ENCODE measurements at regions not wholly inside any gene's neighbourhood (a gene's known extent, or its start where the extent isn't known, plus 50 kb on each side); places are given as distances from the start of the nearest gene placed in this dataset.

GRCh38 chrX:145396612-145397011 lies 149.3 kb downstream of the SPANXN1 start:
- no peak for TF ChIP-seq POLR2A (IDR thresholded peaks at IDR 0.05)
- TF ChIP-seq, protein P1, sequence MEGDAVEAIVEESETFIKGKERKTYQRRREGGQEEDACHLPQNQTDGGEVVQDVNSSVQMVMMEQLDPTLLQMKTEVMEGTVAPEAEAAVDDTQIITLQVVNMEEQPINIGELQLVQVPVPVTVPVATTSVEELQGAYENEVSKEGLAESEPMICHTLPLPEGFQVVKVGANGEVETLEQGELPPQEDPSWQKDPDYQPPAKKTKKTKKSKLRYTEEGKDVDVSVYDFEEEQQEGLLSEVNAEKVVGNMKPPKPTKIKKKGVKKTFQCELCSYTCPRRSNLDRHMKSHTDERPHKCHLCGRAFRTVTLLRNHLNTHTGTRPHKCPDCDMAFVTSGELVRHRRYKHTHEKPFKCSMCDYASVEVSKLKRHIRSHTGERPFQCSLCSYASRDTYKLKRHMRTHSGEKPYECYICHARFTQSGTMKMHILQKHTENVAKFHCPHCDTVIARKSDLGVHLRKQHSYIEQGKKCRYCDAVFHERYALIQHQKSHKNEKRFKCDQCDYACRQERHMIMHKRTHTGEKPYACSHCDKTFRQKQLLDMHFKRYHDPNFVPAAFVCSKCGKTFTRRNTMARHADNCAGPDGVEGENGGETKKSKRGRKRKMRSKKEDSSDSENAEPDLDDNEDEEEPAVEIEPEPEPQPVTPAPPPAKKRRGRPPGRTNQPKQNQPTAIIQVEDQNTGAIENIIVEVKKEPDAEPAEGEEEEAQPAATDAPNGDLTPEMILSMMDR (IDR thresholded peaks at IDR 0.05), result no peak

Measured in suprapubic skin (tissue), 3 donors.